GM12878 (cell line): ENCODE measurements at regions not wholly inside any gene's neighbourhood (a gene's known extent, or its start where the extent isn't known, plus 50 kb on each side); places are given as distances from the start of the nearest gene placed in this dataset.

Source experiments
- CREM ChIP-seq: IDR thresholded peaks from 2 replicates; pipeline ENCODE4 v1.6.1; 2014; ENCODE audit warnings: antibody characterized with exemption, low read depth
- NFYB ChIP-seq: IDR thresholded peaks from 2 replicates; pipeline ENCODE4 v1.6.1; 2011; ENCODE audit warnings: low read depth, mild to moderate bottlenecking, low read length, improper control_type of control experiment, moderate library complexity; ENCODE audit not compliant: insufficient read depth
- POLR2AphosphoS5 ChIP-seq: IDR thresholded peaks from 2 replicates; pipeline ENCODE4 v1.6.1; 2011; ENCODE audit warnings: mild to moderate bottlenecking, low read length, inconsistent platforms
- SMC3 ChIP-seq: IDR thresholded peaks from 2 replicates; pipeline ENCODE4 v1.6.1; 2011; ENCODE audit warnings: low read length, improper control_type of control experiment, borderline replicate concordance
- TBL1XR1 ChIP-seq: IDR thresholded peaks from 2 replicates; pipeline ENCODE4 v1.6.1; 2012; ENCODE audit warnings: low read depth, low read length, improper control_type of control experiment
- TF ChIP-seq, protein P1 (sequence below), 3 experiments: IDR thresholded peaks in 2 of 3; conservative IDR thresholded peaks in 1 of 3; 2 replicates each; pipeline ENCODE4 v1.5.1; 2011; ENCODE audit warnings: low read depth in 3 of 3, low read length in 3 of 3, mild to moderate bottlenecking in 3 of 3, control low read depth in 2 of 3, moderate library complexity in 2 of 3, inconsistent platforms in 1 of 3, mixed read lengths in 1 of 3; ENCODE audit not compliant: control insufficient read depth in 2 of 3, insufficient read depth in 1 of 3; ENCODE audit errors: extremely low read depth in 1 of 3

DNA sequence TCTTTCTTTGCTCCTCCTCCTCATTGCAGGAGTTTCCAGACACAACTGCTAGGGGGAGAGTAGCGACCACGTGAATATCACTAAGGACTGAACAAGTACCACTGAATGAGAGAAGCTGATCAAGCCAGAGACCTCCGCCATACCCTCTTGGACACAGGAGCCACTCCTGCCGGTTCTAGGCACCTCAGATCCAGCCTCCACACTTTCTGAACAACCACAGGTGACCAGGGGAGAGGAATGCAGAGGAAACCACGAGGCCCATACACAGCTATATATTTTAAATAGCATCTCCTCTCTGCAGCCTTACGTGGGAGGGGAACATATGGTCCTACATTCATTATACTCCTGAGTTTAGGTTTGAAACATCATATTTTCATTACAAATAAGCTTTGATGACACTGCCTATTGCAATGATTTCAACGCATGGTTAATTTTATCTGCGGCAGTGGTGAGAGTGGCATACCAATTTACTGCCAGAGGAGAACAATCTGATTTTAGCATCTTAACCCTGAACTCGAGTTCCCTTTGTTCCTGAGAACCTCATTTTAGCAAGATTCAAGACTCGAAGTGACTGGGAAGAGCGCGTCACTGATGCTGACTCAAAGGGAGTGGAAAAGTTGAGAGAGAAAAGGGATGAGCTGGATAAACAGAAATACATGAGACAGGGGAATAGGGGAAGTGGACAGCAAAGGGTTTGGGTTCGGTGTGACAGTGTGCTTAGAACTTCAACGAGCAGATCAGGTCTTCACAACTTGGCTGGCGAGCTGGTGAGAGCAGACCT lies 231.7 kb upstream of the PPARGC1A start:
- TF ChIP-seq SMC3 (no peak), CREM (no peak), POLR2AphosphoS5 (no peak), TBL1XR1 (no peak), NFYB (no peak)
- TF ChIP-seq, protein P1, sequence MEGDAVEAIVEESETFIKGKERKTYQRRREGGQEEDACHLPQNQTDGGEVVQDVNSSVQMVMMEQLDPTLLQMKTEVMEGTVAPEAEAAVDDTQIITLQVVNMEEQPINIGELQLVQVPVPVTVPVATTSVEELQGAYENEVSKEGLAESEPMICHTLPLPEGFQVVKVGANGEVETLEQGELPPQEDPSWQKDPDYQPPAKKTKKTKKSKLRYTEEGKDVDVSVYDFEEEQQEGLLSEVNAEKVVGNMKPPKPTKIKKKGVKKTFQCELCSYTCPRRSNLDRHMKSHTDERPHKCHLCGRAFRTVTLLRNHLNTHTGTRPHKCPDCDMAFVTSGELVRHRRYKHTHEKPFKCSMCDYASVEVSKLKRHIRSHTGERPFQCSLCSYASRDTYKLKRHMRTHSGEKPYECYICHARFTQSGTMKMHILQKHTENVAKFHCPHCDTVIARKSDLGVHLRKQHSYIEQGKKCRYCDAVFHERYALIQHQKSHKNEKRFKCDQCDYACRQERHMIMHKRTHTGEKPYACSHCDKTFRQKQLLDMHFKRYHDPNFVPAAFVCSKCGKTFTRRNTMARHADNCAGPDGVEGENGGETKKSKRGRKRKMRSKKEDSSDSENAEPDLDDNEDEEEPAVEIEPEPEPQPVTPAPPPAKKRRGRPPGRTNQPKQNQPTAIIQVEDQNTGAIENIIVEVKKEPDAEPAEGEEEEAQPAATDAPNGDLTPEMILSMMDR (IDR thresholded peaks at IDR 0.05 in 2 of 3, conservative IDR thresholded peaks at IDR 0.05 in 1 of 3; ENCODE audit: control insufficient read depth in 2 of 3, extremely low read depth in 1 of 3, insufficient read depth in 1 of 3, low read depth in 3 of 3, low read length in 3 of 3), result no peak
